NCI-H524 treated with DMSO at 0.1 percent for 48 hours (cell line): ENCODE measurements at regions not wholly inside any gene's neighbourhood (a gene's known extent, or its start where the extent isn't known, plus 50 kb on each side); places are given as distances from the start of the nearest gene placed in this dataset.
A peak's percentile ranks its signal among the peaks of the same experiment; 100 is the strongest.

ENCODE experiments used
- DNase-seq: peaks from one replicate; lab custom pipeline; 2025; lab: John Stamatoyannopoulos, UW

DNA sequence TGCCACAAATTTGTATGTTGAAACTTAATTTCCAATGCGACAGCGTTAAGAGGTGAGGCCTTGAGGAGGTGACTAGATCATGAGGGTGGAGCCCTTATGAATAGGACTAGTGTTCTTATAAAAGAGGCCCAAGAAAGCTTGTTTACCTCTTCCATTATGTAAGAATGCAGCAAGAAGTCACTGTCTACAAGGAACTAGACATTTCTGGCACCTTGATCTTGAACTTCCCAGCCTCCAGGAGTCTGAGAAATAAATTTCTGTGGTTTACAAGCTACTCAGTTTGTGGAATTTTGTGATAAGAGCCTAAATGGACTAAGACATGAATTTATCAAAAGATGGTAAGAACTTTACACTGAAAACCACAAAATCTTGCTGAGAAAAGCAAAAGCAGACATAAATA, 173.6 kb upstream of the SGK1 start:
- DNase-seq, result no peak

DNA sequence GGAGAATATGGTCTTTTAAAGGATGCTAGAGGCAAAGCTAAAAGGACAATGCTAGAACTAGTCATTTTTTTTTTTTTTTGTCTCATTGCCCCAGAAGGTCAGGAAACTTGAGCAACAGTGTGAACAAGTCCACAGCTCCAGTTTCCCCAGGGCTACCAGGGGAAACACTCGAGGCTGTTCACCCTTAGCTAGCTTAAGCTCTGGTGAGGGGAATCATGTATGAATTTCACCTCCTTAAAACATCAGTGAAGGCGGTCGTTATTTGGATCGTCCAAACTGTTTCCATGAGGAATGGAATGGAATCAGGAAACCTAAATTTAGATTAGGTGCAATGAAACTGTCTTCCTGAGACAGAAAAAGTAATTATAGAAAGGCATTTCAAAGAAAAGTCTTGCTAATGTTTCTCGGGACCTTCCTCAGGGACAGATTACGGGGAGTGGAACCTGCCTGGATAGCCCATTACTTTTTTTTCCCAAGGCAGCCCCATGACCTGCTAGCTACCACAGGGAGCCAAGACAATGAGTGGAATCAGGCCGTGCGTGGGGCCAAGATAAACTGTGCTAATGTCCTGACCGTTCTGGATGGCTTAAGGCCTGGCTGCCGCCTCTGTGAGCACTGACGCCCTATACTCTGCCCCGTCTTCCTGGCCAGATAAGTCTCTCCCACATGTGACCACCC, 164.8 kb upstream of the SGK1 start:
- DNase-seq, result no peak

DNA sequence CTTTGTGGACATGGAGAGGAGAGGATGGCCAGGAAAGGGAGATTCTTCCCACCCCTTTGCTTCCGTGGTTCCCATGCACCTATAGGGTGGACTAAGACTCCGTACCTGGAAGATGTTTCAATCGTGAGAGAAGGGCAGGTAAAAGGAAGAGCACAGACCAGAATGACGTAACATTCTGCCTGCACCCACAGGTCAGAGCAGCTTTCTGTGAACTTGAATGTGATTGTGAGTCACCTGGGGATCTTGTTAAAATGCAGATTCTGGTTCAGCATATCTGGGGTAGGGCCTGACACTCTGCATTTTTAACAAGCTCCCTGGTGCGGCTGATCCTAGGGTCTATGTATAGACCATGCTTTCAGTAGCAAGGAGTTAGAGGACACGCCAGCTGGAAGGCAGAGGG, 164.1 kb upstream of the SGK1 start:
- no peak for DNase-seq

- no peak for DNase-seq
Measured at GRCh38 chr6:134480593-134480992, 162.7 kb upstream of the SGK1 start.

DNA sequence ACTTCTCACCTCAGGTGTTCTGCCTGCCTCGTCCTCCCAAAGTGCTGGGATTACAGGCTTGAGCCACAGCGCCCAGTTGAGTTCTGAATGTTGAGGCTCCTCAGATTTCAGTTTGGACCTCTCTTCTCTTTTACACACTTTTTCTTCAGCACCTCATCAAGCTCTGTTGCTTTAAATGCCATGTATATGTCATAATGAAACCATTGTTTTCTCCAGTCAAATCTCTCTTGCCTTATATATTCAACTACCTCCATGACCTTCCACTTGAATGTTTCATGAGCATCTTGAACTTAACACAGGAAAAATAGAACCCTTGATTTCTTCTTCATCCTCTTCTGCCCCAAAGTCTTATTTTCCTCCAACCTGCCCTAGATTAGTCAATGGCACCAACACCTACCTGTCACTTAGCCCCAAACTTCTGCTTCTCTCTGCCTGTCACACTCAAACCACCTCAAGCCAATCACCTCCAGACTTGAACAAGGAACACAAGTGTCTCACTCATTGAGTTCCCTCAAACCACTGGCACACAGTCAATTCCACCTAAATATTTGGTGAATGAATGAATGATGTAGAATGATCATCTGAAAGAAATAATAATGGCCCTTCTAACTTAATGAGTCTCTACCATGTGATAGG, 161.0 kb upstream of the SGK1 start:
- DNase-seq, result no peak

GRCh38 chr6:134477991-134478635, 160.2 kb upstream of the SGK1 start:
- no peak for DNase-seq

DNA sequence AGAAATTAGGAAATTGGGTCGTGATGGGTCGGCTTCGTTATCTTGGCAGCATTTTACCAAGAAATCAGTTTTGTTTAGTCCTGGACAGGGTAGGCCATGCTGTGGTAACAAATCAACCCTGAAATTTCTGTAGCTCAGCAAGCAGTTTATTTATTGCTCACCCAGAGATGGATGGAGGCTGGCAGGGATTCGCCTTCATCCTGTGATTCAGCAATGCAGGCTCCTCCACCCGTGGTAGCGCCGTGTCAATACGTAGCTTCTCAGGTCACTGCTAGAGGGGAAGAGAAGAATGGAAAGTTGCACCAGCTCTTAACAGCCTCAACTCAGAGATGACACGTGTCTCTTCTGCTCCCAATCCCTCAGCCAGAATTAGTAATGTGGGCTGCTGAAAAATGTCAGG, 157.0 kb upstream of the SGK1 start:
- no peak for DNase-seq

GRCh38 chr6:134472661-134473060, 154.7 kb upstream of the SGK1 start:
- no peak for DNase-seq

DNA sequence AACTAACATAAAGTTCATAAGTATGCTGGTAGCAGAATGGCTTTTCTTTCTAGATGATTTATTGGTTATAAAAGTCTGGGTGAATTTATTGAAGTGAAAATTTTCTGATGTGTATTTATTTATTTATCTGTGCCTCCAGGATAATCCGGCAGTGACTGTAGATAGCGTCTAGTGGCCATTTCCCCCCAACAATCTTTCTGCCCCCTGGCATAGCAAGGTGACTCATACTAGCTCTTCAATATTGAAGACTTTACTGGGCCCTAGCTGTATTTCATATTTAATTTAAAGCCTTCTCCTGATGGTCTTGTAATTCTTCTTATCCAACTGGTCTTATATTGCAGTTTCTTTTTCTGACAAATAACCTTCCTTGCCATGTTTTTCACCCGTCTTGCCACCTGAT, 154.1 kb upstream of the SGK1 start:
- DNase-seq, result no peak

DNA sequence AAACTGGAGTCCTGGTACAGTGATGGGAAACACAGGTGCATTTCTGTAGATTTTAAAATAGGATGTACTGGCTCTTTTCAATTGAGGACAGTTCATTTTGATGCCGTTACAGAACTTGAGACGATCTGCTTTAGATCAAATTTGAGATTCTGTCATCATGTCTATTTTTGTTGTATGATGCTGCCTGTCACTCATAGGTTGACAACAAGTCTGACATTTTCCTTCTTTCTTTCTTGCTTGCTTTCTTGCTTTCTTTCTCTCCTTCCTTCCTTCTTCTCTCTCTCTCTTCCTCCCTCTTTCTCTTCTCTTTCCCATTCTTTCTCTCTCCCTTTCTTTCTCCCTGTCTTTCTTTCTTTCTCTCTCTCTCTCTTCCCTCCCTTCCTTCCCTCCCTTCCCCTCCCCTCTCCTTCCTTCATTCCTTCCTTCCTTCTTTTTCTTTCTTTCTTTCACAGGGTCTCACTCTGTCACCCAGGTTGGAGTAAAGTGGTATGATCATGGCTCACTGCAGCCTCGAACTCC, 152.6 kb upstream of the SGK1 start:
- no peak for DNase-seq

DNA sequence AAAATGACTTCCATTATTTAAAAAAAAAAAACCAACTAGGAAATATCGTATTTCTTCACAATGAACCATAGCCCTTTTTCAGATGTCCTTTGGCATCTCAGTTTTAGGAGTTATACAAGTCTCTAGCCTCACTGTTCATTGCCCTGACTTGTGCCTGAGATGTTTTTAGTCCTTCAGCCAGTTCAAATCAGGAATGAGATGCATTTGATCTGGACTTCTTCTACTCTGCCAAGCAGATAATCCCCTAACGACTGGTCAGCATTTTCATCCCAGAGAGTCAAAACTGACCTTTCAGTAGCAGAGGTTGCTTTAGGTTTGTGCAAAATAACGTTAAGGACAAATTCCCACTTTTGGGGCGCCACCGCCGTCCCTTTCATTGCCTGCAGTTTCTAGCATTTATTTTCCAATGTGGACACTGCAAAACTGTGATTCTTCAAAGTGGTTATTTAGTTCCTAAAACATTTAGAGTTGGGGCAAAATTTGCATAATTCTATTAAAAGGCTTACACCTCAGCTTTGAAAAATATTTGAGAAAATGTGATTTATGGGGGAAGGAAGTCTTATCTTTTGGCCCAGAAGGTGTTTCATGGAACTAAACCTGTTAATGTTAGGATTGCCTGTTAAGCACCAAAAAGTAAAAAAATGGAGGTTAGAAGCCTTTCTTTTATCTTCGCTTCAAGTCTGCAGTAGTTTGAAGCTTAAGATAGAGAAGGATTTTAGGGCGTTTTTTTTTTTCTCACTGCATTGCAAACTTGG, 152.0 kb upstream of the SGK1 start:
- no peak for DNase-seq

DNA sequence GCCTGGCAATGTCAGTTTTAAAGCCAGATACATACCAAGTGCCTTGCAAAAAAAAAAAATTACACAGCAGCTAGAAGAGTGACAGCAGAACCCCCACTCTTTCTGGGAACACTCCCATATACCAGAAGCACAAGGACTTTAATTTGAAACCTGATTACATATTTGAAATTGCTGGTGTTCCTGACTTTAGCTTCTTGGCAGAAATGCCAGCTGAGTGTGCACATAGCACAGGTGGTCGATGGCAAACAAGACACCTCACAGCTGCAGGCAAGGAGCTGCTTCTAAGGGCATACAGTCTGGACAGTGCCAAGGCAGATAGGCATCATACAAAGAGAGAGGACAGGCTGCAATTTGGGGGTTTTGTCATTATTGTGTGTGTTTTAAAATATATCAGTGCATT, 150.7 kb upstream of the SGK1 start:
- DNase-seq, result no peak

- DNase-seq, result no peak
Measured at GRCh38 chr6:134467620-134468019, 149.7 kb upstream of the SGK1 start.

- no peak for DNase-seq
Measured at GRCh38 chr6:134466771-134467525, 149.0 kb upstream of the SGK1 start.

DNA sequence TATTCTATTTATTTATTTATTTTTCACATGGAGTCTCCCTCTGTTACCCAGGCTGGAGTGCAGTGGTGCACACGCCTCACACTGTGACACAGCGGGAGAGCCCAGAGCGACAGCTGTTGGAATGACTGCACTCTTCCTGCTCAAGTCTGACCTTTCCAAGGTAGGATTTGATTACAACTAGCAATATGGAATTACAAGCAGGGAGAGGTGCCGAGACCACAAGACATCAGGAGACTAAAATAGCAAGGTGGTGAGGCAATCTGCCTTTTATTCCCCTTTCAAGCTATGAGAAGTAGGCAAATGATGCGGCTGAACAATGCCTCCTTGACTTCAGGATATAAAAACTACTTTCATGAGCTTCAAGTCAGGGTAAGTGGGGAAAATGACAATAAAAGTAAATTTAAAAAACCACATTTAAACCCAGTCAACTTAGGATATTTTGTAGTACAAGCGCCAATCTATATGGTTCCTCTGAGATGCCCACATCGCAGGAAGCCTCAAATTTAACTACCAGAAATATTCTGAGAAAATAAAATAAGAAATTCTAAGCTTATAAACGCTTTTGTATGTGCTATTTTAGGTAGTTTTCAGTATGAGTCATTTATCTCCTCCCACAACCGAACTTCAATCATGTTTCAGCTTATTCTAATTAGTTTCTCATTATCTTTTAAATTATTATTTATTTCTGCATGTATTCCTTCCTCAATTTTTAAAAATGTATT, 146.9 kb upstream of the SGK1 start:
- DNase-seq, result peak; percentile 87

- DNase-seq, result no peak
Measured at GRCh38 chr6:134458857-134459657, 141.1 kb upstream of the SGK1 start.

- no peak for DNase-seq
Measured at GRCh38 chr6:134457941-134458340, 140.0 kb upstream of the SGK1 start.

GRCh38 chr6:134456226-134456625, 138.3 kb upstream of the SGK1 start:
- DNase-seq, result no peak

GRCh38 chr6:134455319-134455718, 137.4 kb upstream of the SGK1 start:
- DNase-seq, result no peak

DNA sequence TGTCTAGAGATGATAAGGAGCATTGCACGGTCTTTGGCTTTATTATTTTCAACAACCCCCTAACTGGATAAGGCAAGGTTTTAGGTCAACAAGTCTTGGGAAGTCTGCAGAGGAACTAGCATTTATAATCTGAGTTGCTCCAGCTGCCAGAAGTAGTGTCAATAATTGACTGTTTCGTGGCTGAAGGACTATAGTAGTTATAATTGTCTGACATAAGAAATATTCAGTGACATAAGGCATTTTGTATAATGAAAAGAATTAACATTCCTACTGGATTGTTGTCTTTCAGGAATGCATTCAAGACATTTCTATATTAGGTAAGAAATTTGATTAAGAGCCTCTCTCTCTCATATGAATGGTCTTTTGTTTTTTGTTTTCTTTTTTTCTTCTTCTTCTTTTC, 136.9 kb upstream of the SGK1 start:
- DNase-seq, result no peak
